ENCODE measurements at regions not wholly inside any gene's neighbourhood (a gene's known extent, or its start where the extent isn't known, plus 50 kb on each side); places are given as distances from the start of the nearest gene placed in this dataset.

- TF ChIP-seq, protein P1, sequence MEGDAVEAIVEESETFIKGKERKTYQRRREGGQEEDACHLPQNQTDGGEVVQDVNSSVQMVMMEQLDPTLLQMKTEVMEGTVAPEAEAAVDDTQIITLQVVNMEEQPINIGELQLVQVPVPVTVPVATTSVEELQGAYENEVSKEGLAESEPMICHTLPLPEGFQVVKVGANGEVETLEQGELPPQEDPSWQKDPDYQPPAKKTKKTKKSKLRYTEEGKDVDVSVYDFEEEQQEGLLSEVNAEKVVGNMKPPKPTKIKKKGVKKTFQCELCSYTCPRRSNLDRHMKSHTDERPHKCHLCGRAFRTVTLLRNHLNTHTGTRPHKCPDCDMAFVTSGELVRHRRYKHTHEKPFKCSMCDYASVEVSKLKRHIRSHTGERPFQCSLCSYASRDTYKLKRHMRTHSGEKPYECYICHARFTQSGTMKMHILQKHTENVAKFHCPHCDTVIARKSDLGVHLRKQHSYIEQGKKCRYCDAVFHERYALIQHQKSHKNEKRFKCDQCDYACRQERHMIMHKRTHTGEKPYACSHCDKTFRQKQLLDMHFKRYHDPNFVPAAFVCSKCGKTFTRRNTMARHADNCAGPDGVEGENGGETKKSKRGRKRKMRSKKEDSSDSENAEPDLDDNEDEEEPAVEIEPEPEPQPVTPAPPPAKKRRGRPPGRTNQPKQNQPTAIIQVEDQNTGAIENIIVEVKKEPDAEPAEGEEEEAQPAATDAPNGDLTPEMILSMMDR (IDR thresholded peaks at IDR 0.05; ENCODE audit: insufficient read depth, low read depth, low read length) = no peak
- TF ChIP-seq EZH2 (IDR thresholded peaks at IDR 0.05; ENCODE audit: insufficient read depth, low read length) = no peak
Observed at GRCh38 chr11:42444406-42444805, 867.4 kb upstream of the API5 start.
